H1 (cell line): ENCODE measurements at regions not wholly inside any gene's neighbourhood (a gene's known extent, or its start where the extent isn't known, plus 50 kb on each side); places are given as distances from the start of the nearest gene placed in this dataset.
"Not testable (repeated sequence)": the region's sequence is repeated elsewhere in the genome, so short reads cannot be mapped to it uniquely, and the experiment has no call there.

Experiments
- CTCF ChIA-PET: fragments of 300-600 bp; sonication (Branson Sonifier 250); formaldehyde crosslinking; loops from one replicate; lab custom pipeline; 2021; ENCODE audit not compliant: partially characterized antibody; lab: Charles Lee
- POLR2A ChIA-PET: fragments of 300-600 bp; sonication (Branson Sonifier 250); formaldehyde crosslinking; loops from one replicate; lab custom pipeline; 2021; ENCODE audit warnings: inconsistent platforms; ENCODE audit not compliant: partially characterized antibody; lab: Charles Lee
- DNase-seq, 2 experiments: peaks; one replicate each; pipeline versions ENCODE4 v3.0.0 to v3.0.0-alpha.2; 2010 to 2022; ENCODE audit warnings: low spot score in 2 of 2, low read depth in 1 of 2, mixed read lengths in 1 of 2
- FAIRE-seq: peaks from 2 replicates; lab custom pipeline; 2011; peaks lifted over from hg19 to GRCh38; lab: Jason Lieb, UNC
- H2AFZ ChIP-seq: 2 replicates; pipeline ENCODE4 v1.8.1; 2012; ENCODE audit warnings: low read length, inconsistent platforms
- H2AK5ac ChIP-seq: 2 replicates; pipeline ENCODE4 v1.6.1; 2013; ENCODE audit warnings: low read depth, low read length
- H2BK120ac ChIP-seq: replicated peaks from 2 replicates; pipeline ENCODE3; 2013; ENCODE audit warnings: low read depth, low read length, inconsistent platforms
- H2BK12ac ChIP-seq: 2 replicates; pipeline ENCODE4 v1.6.1; 2013; ENCODE audit warnings: low read depth, low read length
- H2BK15ac ChIP-seq: 2 replicates; pipeline ENCODE4 v1.6.1; 2013; ENCODE audit warnings: low read length
- H2BK20ac ChIP-seq: 2 replicates; pipeline ENCODE4 v1.6.1; 2013; ENCODE audit warnings: low read length
- H2BK5ac ChIP-seq: 2 replicates; pipeline ENCODE4 v1.6.1; 2013; ENCODE audit warnings: low read depth, low read length
- H3K14ac ChIP-seq: 2 replicates; pipeline ENCODE4 v1.6.1; 2013; ENCODE audit warnings: inconsistent platforms; ENCODE audit not compliant: insufficient read length
- H3K18ac ChIP-seq: 2 replicates; pipeline ENCODE4 v1.6.1; 2013; ENCODE audit warnings: low read length; ENCODE audit errors: extremely low read depth
- H3K23ac ChIP-seq: 2 replicates; pipeline ENCODE4 v1.6.1; 2013; ENCODE audit warnings: inconsistent platforms; ENCODE audit not compliant: insufficient read length
- H3K23me2 ChIP-seq: 2 replicates; pipeline ENCODE4 v1.6.1; 2013; ENCODE audit warnings: low read depth, low read length
- H3K27ac ChIP-seq: 2 replicates; pipeline ENCODE4 v1.6.1; 2011; ENCODE audit warnings: low read depth, low read length, inconsistent platforms
- H3K27me3 ChIP-seq, 4 experiments: replicated peaks in 1 of 4; 1 replicate in 1 of 4; 2 replicates in 3 of 4; pipeline versions ENCODE4 v1.6.1 to v1.8.1; 2011 to 2013; ENCODE audit warnings: low read length in 3 of 4, mild to moderate bottlenecking in 3 of 4, inconsistent platforms in 2 of 4, mixed read lengths in 2 of 4, moderate library complexity in 1 of 4; ENCODE audit not compliant: control insufficient read depth in 3 of 4, insufficient read depth in 3 of 4; ENCODE audit errors: extremely low read depth in 1 of 4
- H3K36me3 ChIP-seq, 4 experiments: 2 replicates each; pipeline versions ENCODE4 v1.6.1 to v1.8.1; 2011 to 2013; ENCODE audit warnings: mild to moderate bottlenecking in 4 of 4, low read length in 3 of 4, moderate library complexity in 2 of 4, control low read depth in 1 of 4, inconsistent platforms in 1 of 4; ENCODE audit not compliant: insufficient read depth in 4 of 4, control insufficient read depth in 2 of 4
- H3K4ac ChIP-seq: replicated peaks from 2 replicates; pipeline ENCODE3; 2013; ENCODE audit warnings: low read length, low read depth, mixed read lengths, inconsistent platforms; ENCODE audit not compliant: insufficient read length
- H3K4me1 ChIP-seq, 4 experiments: replicated peaks in 1 of 4; 1 replicate in 1 of 4; 2 replicates in 3 of 4; pipeline versions ENCODE4 v1.6.1 to v1.8.1; 2011 to 2013; ENCODE audit warnings: low read length in 3 of 4, inconsistent platforms in 2 of 4, mixed read lengths in 1 of 4; ENCODE audit not compliant: insufficient read depth in 4 of 4, control insufficient read depth in 3 of 4
- H3K4me2 ChIP-seq, 2 experiments: 2 replicates each; pipeline versions ENCODE4 v1.6.1 to v1.8.1; 2011 to 2013; ENCODE audit warnings: low read depth in 2 of 2, low read length in 2 of 2, control low read depth in 1 of 2, inconsistent platforms in 1 of 2, mild to moderate bottlenecking in 1 of 2; ENCODE audit not compliant: insufficient read depth in 1 of 2
- H3K4me3 ChIP-seq, 4 experiments: fragments of 200-600, 300-600 bp in 1 of 4; sonication (generic), shearing (Covaris generic), sonication (Bioruptor Twin) in 1 of 4; 2 replicates each; pipeline versions ENCODE4 v1.5.1 to v1.8.1; 2011 to 2016; ENCODE audit warnings: low read length in 4 of 4, low read depth in 3 of 4, control low read depth in 2 of 4, inconsistent platforms in 2 of 4, mild to moderate bottlenecking in 2 of 4, mixed read lengths in 1 of 4, moderate library complexity in 1 of 4; ENCODE audit not compliant: insufficient read depth in 2 of 4; ENCODE audit errors: extremely low read depth in 1 of 4
- H3K56ac ChIP-seq: replicated peaks from 2 replicates; pipeline ENCODE3; 2013; ENCODE audit warnings: low read depth, mild to moderate bottlenecking, mixed read lengths, low read length, inconsistent platforms; ENCODE audit not compliant: insufficient read length
- H3K79me1 ChIP-seq: 2 replicates; pipeline ENCODE4 v1.6.1; 2013; ENCODE audit warnings: low read depth, low read length, control low read depth
- H3K79me2 ChIP-seq, 2 experiments: 2 replicates each; pipeline versions ENCODE4 v1.6.1 to v1.8.1; 2012 to 2013; ENCODE audit warnings: low read length in 2 of 2, mild to moderate bottlenecking in 2 of 2, inconsistent platforms in 1 of 2; ENCODE audit not compliant: insufficient read depth in 2 of 2, control insufficient read depth in 1 of 2
- H3K9ac ChIP-seq, 4 experiments: replicated peaks in 1 of 4; 1 replicate in 1 of 4; 2 replicates in 3 of 4; pipeline versions ENCODE4 v1.6.1 to v1.8.1; 2011 to 2013; ENCODE audit warnings: low read depth in 3 of 4, low read length in 3 of 4, control low read depth in 2 of 4, mild to moderate bottlenecking in 2 of 4, moderate library complexity in 2 of 4, inconsistent platforms in 1 of 4; ENCODE audit errors: extremely low read depth in 1 of 4
- H3K9me3 ChIP-seq, 2 experiments: 2 replicates each; pipeline versions ENCODE4 v1.6.1 to v1.8.1; 2012 to 2013; ENCODE audit warnings: mild to moderate bottlenecking in 2 of 2, moderate library complexity in 2 of 2, control low read depth in 1 of 2, inconsistent platforms in 1 of 2, low read depth in 1 of 2, low read length in 1 of 2, mixed read lengths in 1 of 2; ENCODE audit not compliant: insufficient read depth in 2 of 2
- H4K20me1 ChIP-seq, 2 experiments: replicated peaks in 1 of 2; 2 replicates each; pipeline versions ENCODE3 to v1.8.1; 2011 to 2013; ENCODE audit warnings: inconsistent platforms in 2 of 2, low read length in 2 of 2, mild to moderate bottlenecking in 1 of 2; ENCODE audit not compliant: insufficient read depth in 2 of 2, control insufficient read depth in 1 of 2
- H4K5ac ChIP-seq: 2 replicates; pipeline ENCODE4 v1.6.1; 2013; ENCODE audit warnings: low read length, low read depth, mixed read lengths, inconsistent platforms; ENCODE audit not compliant: insufficient read length
- H4K8ac ChIP-seq: 2 replicates; pipeline ENCODE4 v1.8.0; 2013; ENCODE audit warnings: mild to moderate bottlenecking, moderate library complexity, low read length, inconsistent platforms; ENCODE audit not compliant: insufficient read depth; ENCODE audit errors: extremely low read depth
- H4K91ac ChIP-seq: replicated peaks from 2 replicates; pipeline ENCODE3; 2013; ENCODE audit warnings: low read length, mixed read lengths, inconsistent platforms; ENCODE audit not compliant: insufficient read length
- WGBS, 2 experiments: shearing (Covaris generic) in 1 of 2; methylation state at CpG; one replicate each; pipeline versions ENCODE4 v1.1.6 to v1.1.7; 2013 to 2015; ENCODE audit warnings: low lambda C conversion rate in 2 of 2, mixed read lengths in 2 of 2, inconsistent platforms in 1 of 2, low coverage in 1 of 2, missing lambda C conversion rate in 1 of 2; ENCODE audit not compliant: insufficient replicate concordance in 2 of 2, insufficient coverage in 1 of 2, insufficient read length in 1 of 2; ENCODE audit errors: extremely low coverage in 1 of 2, missing lambda C conversion rate in 1 of 2; 5-methylcytosine and 5-hydroxymethylcytosine counted together

GRCh38 chr16:33988012-33988411, 528.6 kb downstream of the TP53TG3F start:
- DNase-seq: not testable (repeated sequence)

GRCh38 chr16:33990488-33990887, 531.1 kb downstream of the TP53TG3F start:
- H3K27me3 ChIP-seq, H3K14ac ChIP-seq, POLR2A ChIA-PET, H2BK15ac ChIP-seq, H3K9ac ChIP-seq, H2AFZ ChIP-seq, H2BK120ac ChIP-seq, H3K23ac ChIP-seq, H2AK5ac ChIP-seq, H3K4me1 ChIP-seq, H3K36me3 ChIP-seq, H3K56ac ChIP-seq, H3K79me1 ChIP-seq, DNase-seq, H3K4ac ChIP-seq, H3K79me2 ChIP-seq, H2BK20ac ChIP-seq, H4K5ac ChIP-seq, H3K18ac ChIP-seq, H2BK12ac ChIP-seq, H3K27ac ChIP-seq, H3K4me3 ChIP-seq, H3K23me2 ChIP-seq, H4K8ac ChIP-seq, FAIRE-seq, H4K20me1 ChIP-seq, H3K4me2 ChIP-seq, H4K91ac ChIP-seq, H2BK5ac ChIP-seq, CTCF ChIA-PET: not testable (repeated sequence)
- H3K9me3 ChIP-seq: peaks cover 0 to 42% of the 10 kb centered on the region in 2 experiments; a peak in 2 of 4 replicates
- WGBS, 2 experiments: no CpG with 5 or more reads among the region's 18 CpGs

More at GRCh38 chr16:33988012-33988411, 528.6 kb downstream of the TP53TG3F start:
- H3K18ac ChIP-seq, H2AFZ ChIP-seq, H3K4me1 ChIP-seq, H2AK5ac ChIP-seq, H3K79me1 ChIP-seq, H2BK5ac ChIP-seq, H3K4me3 ChIP-seq, H3K56ac ChIP-seq, H4K20me1 ChIP-seq, FAIRE-seq, H2BK120ac ChIP-seq, H4K8ac ChIP-seq, H3K4ac ChIP-seq, H3K27me3 ChIP-seq, H4K5ac ChIP-seq, H3K23ac ChIP-seq, H3K14ac ChIP-seq, H2BK12ac ChIP-seq, POLR2A ChIA-PET, H3K23me2 ChIP-seq, H3K9ac ChIP-seq, CTCF ChIA-PET, H3K79me2 ChIP-seq, H3K36me3 ChIP-seq, H3K27ac ChIP-seq, H4K91ac ChIP-seq, H2BK20ac ChIP-seq, H2BK15ac ChIP-seq, H3K4me2 ChIP-seq: not testable (repeated sequence)
- WGBS, 2 experiments: no CpG with 5 or more reads among the region's 8 CpGs
- peaks cover 0 to 26% of the 10 kb centered on the region in 2 experiments; a peak in 1 of 4 replicates for H3K9me3 ChIP-seq
